Body of pancreas (tissue), 4 donors: ENCODE measurements at regions not wholly inside any gene's neighbourhood (a gene's known extent, or its start where the extent isn't known, plus 50 kb on each side); places are given as distances from the start of the nearest gene placed in this dataset.
A peak's percentile ranks its signal among the peaks of the same experiment; 100 is the strongest.

ENCODE experiments used
- ATAC-seq: fragments of 150-250 bp; one replicate; pipeline ENCODE4 v1.9.1; 2016
- DNase-seq, 4 donors: peaks; one replicate each; pipeline ENCODE4 v3.0.0-alpha.2; 2019
- H3K27ac ChIP-seq, 4 donors: fragments of 200-600 bp; sonication (generic); 1 replicate in 3 of 4; 2 replicates in 1 of 4; pipeline versions ENCODE4 v1.5.1 to v1.6.1; 2016 to 2019; ENCODE audit warnings: mild to moderate bottlenecking in 1 of 4, mixed read lengths in 1 of 4, moderate library complexity in 1 of 4
- H3K27me3 ChIP-seq, 2 donors: fragments of 200-600 bp; sonication (generic); one replicate each; pipeline ENCODE4 v1.6.0; 2016; ENCODE audit warnings: mild to moderate bottlenecking in 1 of 2
- H3K36me3 ChIP-seq, 2 donors: fragments of 200-600 bp; sonication (generic); replicated peaks in 1 of 2; 2 replicates each; pipeline ENCODE4 v1.5.1; 2016; ENCODE audit warnings: low read depth in 2 of 2; ENCODE audit not compliant: insufficient read depth in 1 of 2
- H3K4me1 ChIP-seq: fragments of 200-600 bp; sonication (generic); one replicate; pipeline ENCODE4 v1.6.0; 2016
- H3K4me3 ChIP-seq, 2 donors: fragments of 200-600 bp; sonication (generic); 1 replicate in 1 of 2; 2 replicates in 1 of 2; pipeline ENCODE4 v1.5.1; 2016 to 2019
- H3K9me3 ChIP-seq, 3 donors: fragments of 200-600 bp; sonication (generic); 1 replicate in 2 of 3; 2 replicates in 1 of 3; pipeline ENCODE4 v1.5.1; 2016
- POLR2A ChIP-seq, 3 donors: fragments of 450-650 bp; IDR thresholded peaks; one replicate each; pipeline ENCODE4 v1.6.1; 2016; ENCODE audit warnings: antibody characterized with exemption in 3 of 3, mild to moderate bottlenecking in 2 of 3
- WGBS, 2 donors: methylation state at CpG; one replicate each; pipeline ENCODE4 v1.1.5; 2017; 5-methylcytosine and 5-hydroxymethylcytosine counted together
- intact Hi-C: fragments of 100-400 bp; cut with DNase I; formaldehyde crosslinking; loops from one replicate; pipeline ENCODE4 v1.15.1; 2023
- TF ChIP-seq, protein P1 (sequence below), 7 experiments: fragments of 450-650 bp in 4 of 7; fragments of 200-600 bp in 3 of 7; sonication (generic) in 3 of 7; IDR thresholded peaks; one replicate each; pipeline ENCODE4 v1.5.1; 2016 to 2019; ENCODE audit warnings: antibody characterized with exemption in 7 of 7

DNA sequence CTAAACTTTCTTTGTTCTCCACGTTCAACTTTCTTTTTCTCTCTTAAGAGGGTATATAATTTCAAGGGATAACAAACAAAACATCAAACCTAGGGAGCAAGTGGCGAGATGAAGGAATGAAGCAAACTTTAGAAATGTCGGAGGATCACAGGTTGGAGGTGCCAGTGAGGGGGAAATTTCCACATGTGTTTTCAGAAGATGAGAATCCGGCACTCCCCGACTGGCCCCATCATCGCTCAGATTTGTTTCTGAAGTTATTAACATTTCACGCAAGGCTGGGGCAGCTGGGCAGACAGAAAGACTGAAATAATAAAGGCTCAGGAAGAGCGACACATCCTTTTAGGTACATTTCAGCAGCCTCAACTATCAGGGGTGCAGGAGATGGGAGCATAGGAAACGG is 134.9 kb downstream of the SMIM20 start:
- Histone ChIP-seq H3K9me3 (no peaks in the 10 kb centered on the region), H3K36me3 (no peaks in the 10 kb centered on the region), H3K4me3 (no peak overlapping the region), H3K27ac (peak overlapping the region in 1 of 4 donors; percentile 17), H3K4me1 (no peaks in the 10 kb centered on the region), H3K27me3 (no peaks in the 10 kb centered on the region)
- DNase-seq, result no peak
- 81 to 82% methylated on average over 9 of the region's 9 CpGs for WGBS, 2 donors
- intact Hi-C loops, result no loop called here
- TF ChIP-seq POLR2A (IDR thresholded peaks at IDR 0.05), result no peak
- TF ChIP-seq, protein P1, sequence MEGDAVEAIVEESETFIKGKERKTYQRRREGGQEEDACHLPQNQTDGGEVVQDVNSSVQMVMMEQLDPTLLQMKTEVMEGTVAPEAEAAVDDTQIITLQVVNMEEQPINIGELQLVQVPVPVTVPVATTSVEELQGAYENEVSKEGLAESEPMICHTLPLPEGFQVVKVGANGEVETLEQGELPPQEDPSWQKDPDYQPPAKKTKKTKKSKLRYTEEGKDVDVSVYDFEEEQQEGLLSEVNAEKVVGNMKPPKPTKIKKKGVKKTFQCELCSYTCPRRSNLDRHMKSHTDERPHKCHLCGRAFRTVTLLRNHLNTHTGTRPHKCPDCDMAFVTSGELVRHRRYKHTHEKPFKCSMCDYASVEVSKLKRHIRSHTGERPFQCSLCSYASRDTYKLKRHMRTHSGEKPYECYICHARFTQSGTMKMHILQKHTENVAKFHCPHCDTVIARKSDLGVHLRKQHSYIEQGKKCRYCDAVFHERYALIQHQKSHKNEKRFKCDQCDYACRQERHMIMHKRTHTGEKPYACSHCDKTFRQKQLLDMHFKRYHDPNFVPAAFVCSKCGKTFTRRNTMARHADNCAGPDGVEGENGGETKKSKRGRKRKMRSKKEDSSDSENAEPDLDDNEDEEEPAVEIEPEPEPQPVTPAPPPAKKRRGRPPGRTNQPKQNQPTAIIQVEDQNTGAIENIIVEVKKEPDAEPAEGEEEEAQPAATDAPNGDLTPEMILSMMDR (IDR thresholded peaks at IDR 0.05), result no peak
- no peak for ATAC-seq

DNA sequence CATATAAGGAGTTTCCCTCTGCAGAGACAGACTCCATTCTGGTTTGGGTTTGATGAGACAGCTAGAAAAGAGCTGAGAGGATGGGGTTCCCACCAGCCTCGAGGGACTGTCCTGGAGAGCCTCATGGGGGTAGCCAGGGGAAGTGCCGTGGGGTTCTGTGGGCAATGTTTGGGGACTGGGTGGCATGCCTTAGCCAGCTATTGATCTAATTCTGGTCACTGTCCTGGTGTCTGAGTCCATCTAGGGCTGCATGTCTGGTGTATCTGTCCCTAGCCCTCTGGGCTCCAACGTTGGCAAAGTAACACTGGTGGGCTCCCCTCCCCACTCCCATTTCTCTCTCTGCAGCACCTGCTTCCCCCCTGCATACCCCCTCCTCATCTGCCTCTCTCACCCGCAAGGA is 135.4 kb downstream of the SMIM20 start:
- H3K9me3 ChIP-seq, result no peaks in the 10 kb centered on the region
- 68 to 74% methylated on average over 4 of the region's 4 CpGs for WGBS, 2 donors
- no peak overlapping the region for H3K4me3 ChIP-seq
- ATAC-seq (no peak), DNase-seq (no peak)
- TF ChIP-seq POLR2A (IDR thresholded peaks at IDR 0.05), result no peak
- TF ChIP-seq, protein P1 (IDR thresholded peaks at IDR 0.05), result no peak
- H3K27ac ChIP-seq, result peak overlapping the region in 1 of 4 donors; percentile 17
- intact Hi-C loops, result no loop called here
- H3K4me1 ChIP-seq, result no peaks in the 10 kb centered on the region
- no peaks in the 10 kb centered on the region for H3K36me3 ChIP-seq
- no peaks in the 10 kb centered on the region for H3K27me3 ChIP-seq

DNA sequence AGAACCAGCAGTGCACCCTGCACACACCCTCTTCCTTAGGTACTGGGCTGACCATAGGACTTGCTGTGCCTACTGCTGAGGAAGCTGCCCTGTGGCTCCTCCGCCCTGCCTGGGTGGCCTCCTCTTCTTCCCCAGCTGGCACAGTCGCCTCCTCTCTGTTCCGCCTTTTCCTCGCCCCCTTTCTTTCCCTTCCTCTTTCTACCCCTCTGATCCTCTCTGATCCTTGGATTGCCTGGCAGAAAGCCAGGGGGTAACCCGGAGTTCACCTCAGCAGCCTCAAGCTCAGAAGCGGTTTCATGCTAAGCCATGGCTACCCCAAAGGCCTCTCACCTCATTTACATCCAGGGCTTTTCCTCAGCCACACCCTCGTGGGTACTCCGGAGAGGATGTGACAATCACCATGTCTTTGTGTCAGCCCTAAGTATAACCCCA is 136.2 kb downstream of the SMIM20 start:
- DNase-seq (peak in 1 of 4 donors; percentile 60), ATAC-seq (no peak)
- no peaks in the 10 kb centered on the region for H3K9me3 ChIP-seq
- H3K27me3 ChIP-seq, result no peaks in the 10 kb centered on the region
- WGBS, 2 donors, result 45 to 73% methylated on average over 6 to 8 of the region's 8 CpGs
- no peak overlapping the region for H3K4me3 ChIP-seq
- intact Hi-C loops, result no loop called here
- no peaks in the 10 kb centered on the region for H3K4me1 ChIP-seq
- H3K27ac ChIP-seq, result no peak overlapping the region
- H3K36me3 ChIP-seq, result no peaks in the 10 kb centered on the region
- no peak for TF ChIP-seq POLR2A (IDR thresholded peaks at IDR 0.05)
- TF ChIP-seq, protein P1 (IDR thresholded peaks at IDR 0.05), result no peak

DNA sequence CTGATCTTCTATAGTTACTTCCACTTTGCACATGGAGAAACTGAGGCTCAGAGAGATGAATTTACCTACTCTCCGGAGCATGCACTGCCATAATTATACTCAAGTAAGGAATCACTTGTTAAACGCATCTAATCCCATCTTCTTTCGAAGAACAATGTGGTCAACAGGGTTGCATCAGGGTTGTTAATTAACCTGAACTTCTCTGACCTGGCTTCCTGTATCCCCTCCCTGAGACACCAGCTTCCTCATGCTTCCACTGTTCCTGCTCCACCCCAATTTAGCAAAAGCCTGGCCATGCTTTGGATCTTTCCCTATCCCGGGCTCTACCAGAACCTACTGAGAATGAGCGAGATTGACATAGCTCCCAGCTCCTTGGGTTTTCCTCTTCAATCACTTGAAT is 136.7 kb downstream of the SMIM20 start:
- intact Hi-C loops, result no loop called here
- no peaks in the 10 kb centered on the region for H3K27me3 ChIP-seq

DNA sequence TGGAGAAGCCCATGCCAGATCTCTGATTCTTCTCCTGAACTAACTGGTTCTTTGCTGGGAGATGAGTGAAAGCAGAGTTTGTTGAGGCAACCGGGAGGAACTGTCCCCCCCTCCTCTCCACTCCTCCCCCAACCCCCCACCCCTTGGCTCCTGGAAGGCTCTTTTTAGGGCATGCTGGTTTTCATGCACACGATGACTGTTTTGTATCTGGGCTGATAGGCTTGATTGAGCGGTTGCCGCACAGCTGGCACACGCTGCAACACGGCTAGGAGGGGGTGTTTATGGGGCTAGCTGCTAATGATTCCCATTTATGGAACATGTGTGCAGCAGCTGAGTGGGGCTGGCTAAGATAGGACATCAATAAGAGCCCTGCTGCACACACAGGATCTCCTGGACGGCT is 137.2 kb downstream of the SMIM20 start:
- Histone ChIP-seq H3K36me3 (no peaks in the 10 kb centered on the region), H3K27ac (no peak overlapping the region), H3K4me3 (no peak overlapping the region), H3K9me3 (no peaks in the 10 kb centered on the region), H3K27me3 (no peaks in the 10 kb centered on the region), H3K4me1 (no peaks in the 10 kb centered on the region)
- DNase-seq, result no peak
- TF ChIP-seq, protein P1 (IDR thresholded peaks at IDR 0.05), result no peak
- no peak for TF ChIP-seq POLR2A (IDR thresholded peaks at IDR 0.05)
- WGBS, 2 donors, result 76 to 84% methylated on average over 3 to 7 of the region's 7 CpGs
- intact Hi-C loops, result no loop called here
- no peak for ATAC-seq

More for the DNA sequence above, 136.7 kb downstream of the SMIM20 start:
- WGBS, 2 donors, result 77 to 82% methylated on average over 5 of the region's 5 CpGs
- Histone ChIP-seq H3K27ac (no peak overlapping the region), H3K4me1 (no peaks in the 10 kb centered on the region), H3K36me3 (no peaks in the 10 kb centered on the region), H3K4me3 (no peak overlapping the region), H3K9me3 (no peaks in the 10 kb centered on the region)
- no peak for TF ChIP-seq POLR2A (IDR thresholded peaks at IDR 0.05)
- TF ChIP-seq, protein P1 (IDR thresholded peaks at IDR 0.05), result no peak
- ATAC-seq (no peak), DNase-seq (no peak)
